Liver (tissue), 8 donors: ENCODE measurements at regions not wholly inside any gene's neighbourhood (a gene's known extent, or its start where the extent isn't known, plus 50 kb on each side); places are given as distances from the start of the nearest gene placed in this dataset.

Experiments used
- DNase-seq: peaks from one replicate; pipeline ENCODE4 v3.0.0-alpha.2; 2017; ENCODE audit warnings: low spot score
- H3K27ac ChIP-seq, 2 donors: one replicate each; pipeline ENCODE4 v1.7.0; 2013; ENCODE audit warnings: inconsistent platforms in 2 of 2, low read length in 2 of 2, control low read depth in 1 of 2, low read depth in 1 of 2, mild to moderate bottlenecking in 1 of 2
- H3K27me3 ChIP-seq, 4 donors: one replicate each; pipeline versions ENCODE4 v1.6.1 to v1.7.0; 2013; ENCODE audit warnings: low read length in 3 of 4, inconsistent platforms in 1 of 4, mild to moderate bottlenecking in 1 of 4, moderate library complexity in 1 of 4; ENCODE audit not compliant: control insufficient read depth in 4 of 4, insufficient read depth in 4 of 4
- H3K36me3 ChIP-seq, 4 donors: one replicate each; pipeline versions ENCODE4 v1.6.1 to v1.7.0; 2013; ENCODE audit warnings: low read length in 3 of 4, mild to moderate bottlenecking in 3 of 4, low read depth in 1 of 4, moderate library complexity in 1 of 4; ENCODE audit not compliant: control insufficient read depth in 4 of 4, insufficient read depth in 3 of 4
- H3K4me1 ChIP-seq, 4 donors: one replicate each; pipeline versions ENCODE4 v1.6.1 to v1.7.0; 2013; ENCODE audit warnings: low read length in 3 of 4, mild to moderate bottlenecking in 3 of 4, moderate library complexity in 1 of 4; ENCODE audit not compliant: control insufficient read depth in 4 of 4, insufficient read depth in 4 of 4
- H3K4me3 ChIP-seq, 3 donors: one replicate each; pipeline versions ENCODE4 v1.6.1 to v1.7.0; 2013; ENCODE audit warnings: low read length in 3 of 3, control low read depth in 1 of 3, low read depth in 1 of 3, mild to moderate bottlenecking in 1 of 3
- H3K9ac ChIP-seq, 2 donors: one replicate each; pipeline ENCODE4 v1.7.0; 2013; ENCODE audit warnings: low read length in 2 of 2, mild to moderate bottlenecking in 2 of 2, moderate library complexity in 2 of 2, control low read depth in 1 of 2, low read depth in 1 of 2
- H3K9me3 ChIP-seq, 4 donors: one replicate each; pipeline versions ENCODE4 v1.6.1 to v1.7.0; 2013; ENCODE audit warnings: low read length in 3 of 4; ENCODE audit not compliant: control insufficient read depth in 4 of 4
- FOXA2 ChIP-seq: IDR thresholded peaks from 2 replicates; pipeline ENCODE4 v1.6.1; 2016; ENCODE audit warnings: antibody characterized with exemption
- GABPA ChIP-seq, 2 donors: IDR thresholded peaks in 1 of 2; conservative IDR thresholded peaks in 1 of 2; 2 replicates each; pipeline ENCODE4 v1.6.1; 2016; ENCODE audit warnings: antibody characterized with exemption in 2 of 2, mild to moderate bottlenecking in 1 of 2, moderate library complexity in 1 of 2
- HNF4G ChIP-seq: IDR thresholded peaks from 2 replicates; pipeline ENCODE4 v1.6.1; 2016; ENCODE audit warnings: antibody characterized with exemption
- JUND ChIP-seq, 2 donors: IDR thresholded peaks; 2 replicates each; pipeline ENCODE4 v1.6.1; 2016; ENCODE audit warnings: antibody characterized with exemption in 2 of 2
- RAD21 ChIP-seq, 2 donors: IDR thresholded peaks; 2 replicates each; pipeline ENCODE4 v1.6.1; 2016; ENCODE audit warnings: antibody characterized with exemption in 2 of 2, mild to moderate bottlenecking in 2 of 2
- RXRA ChIP-seq, 2 donors: IDR thresholded peaks; 2 replicates each; pipeline ENCODE4 v1.6.1; 2017 to 2018; ENCODE audit warnings: antibody characterized with exemption in 2 of 2, mild to moderate bottlenecking in 1 of 2
- WGBS: extraction: QIAGEN DNeasy Blood & Tissue Kit; methylation state at CpG from one replicate; pipeline ENCODE4 v1.1.7; 2013; 5-methylcytosine and 5-hydroxymethylcytosine counted together
- TF ChIP-seq, protein P1 (sequence below): fragments of 150-350 bp; IDR thresholded peaks from 2 replicates; pipeline ENCODE4 v1.5.1; 2017; ENCODE audit warnings: improper control_type of control experiment, low read depth, low read length; ENCODE audit not compliant: missing input control
- TF ChIP-seq, protein P2 (sequence below): IDR thresholded peaks from 2 replicates; pipeline ENCODE4 v1.6.1; 2016; ENCODE audit warnings: antibody characterized with exemption
- TF ChIP-seq, protein P3 (sequence below): IDR thresholded peaks from 2 replicates; pipeline ENCODE4 v1.6.1; 2016; ENCODE audit warnings: antibody characterized with exemption
- TF ChIP-seq, protein P4 (sequence below): IDR thresholded peaks from 2 replicates; pipeline ENCODE4 v1.6.1; 2016; ENCODE audit warnings: antibody characterized with exemption, mild to moderate bottlenecking
- donor health status: healthy.
- donor health status: healthy.
- donor health status: healthy.
- donor health status: healthy.
- donor health status: healthy.

DNA sequence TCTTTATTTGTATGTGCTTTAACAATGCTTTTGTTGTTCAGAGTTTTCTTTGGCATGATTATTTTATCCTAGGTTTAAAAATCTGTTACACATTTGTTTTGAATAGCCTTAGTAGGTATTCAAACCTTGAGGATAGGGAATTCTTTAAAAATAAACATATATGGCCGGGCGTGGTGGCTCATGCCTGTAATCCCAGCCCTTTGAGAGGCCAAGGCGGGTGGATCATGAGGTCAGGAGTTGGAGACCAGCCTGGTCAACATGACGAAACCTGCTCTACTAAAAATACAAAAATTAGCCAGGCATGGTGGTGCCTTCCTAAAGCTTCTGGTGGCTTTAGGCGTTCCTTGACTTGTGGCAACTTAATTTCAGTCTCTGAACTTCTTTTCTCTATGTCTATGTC, 743.3 kb upstream of the EPHA6 start (continued):
- TF ChIP-seq, protein P1, sequence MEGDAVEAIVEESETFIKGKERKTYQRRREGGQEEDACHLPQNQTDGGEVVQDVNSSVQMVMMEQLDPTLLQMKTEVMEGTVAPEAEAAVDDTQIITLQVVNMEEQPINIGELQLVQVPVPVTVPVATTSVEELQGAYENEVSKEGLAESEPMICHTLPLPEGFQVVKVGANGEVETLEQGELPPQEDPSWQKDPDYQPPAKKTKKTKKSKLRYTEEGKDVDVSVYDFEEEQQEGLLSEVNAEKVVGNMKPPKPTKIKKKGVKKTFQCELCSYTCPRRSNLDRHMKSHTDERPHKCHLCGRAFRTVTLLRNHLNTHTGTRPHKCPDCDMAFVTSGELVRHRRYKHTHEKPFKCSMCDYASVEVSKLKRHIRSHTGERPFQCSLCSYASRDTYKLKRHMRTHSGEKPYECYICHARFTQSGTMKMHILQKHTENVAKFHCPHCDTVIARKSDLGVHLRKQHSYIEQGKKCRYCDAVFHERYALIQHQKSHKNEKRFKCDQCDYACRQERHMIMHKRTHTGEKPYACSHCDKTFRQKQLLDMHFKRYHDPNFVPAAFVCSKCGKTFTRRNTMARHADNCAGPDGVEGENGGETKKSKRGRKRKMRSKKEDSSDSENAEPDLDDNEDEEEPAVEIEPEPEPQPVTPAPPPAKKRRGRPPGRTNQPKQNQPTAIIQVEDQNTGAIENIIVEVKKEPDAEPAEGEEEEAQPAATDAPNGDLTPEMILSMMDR, result no peak

DNA sequence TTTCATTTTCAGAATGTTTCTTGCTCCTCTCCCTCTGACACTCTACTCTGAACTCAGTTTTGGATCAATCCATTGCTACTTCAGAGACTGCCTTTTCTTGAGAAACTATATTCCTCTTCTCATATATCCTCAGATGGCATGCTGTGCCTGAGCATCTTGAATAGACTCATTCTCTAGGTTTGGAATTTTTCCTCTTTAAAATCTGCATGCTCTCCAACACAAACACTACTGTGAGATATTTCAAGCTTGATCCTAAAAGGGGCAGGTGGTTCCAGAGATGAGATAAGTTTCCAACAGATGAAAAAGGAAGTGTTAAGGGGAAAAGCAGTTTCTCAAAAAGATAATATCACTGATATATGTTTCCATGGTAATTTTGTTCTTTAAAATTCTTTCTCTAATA, 742.2 kb upstream of the EPHA6 start:
- Histone ChIP-seq H3K27me3 (no peaks in the 10 kb centered on the region), H3K27ac (no peak overlapping the region), H3K9ac (no peak overlapping the region), H3K9me3 (peaks cover 0 to 3% (median 1%) of the 10 kb centered on the region in 4 donors), H3K36me3 (no peaks in the 10 kb centered on the region), H3K4me1 (no peaks in the 10 kb centered on the region), H3K4me3 (no peak overlapping the region)
- no peak for DNase-seq
- TF ChIP-seq HNF4G, result no peak
- no peak for TF ChIP-seq JUND (IDR thresholded peaks at IDR 0.05)
- no peak for TF ChIP-seq GABPA (IDR thresholded peaks at IDR 0.05 in 1 of 2, conservative IDR thresholded peaks at IDR 0.05 in 1 of 2)
- no peak for TF ChIP-seq RXRA (IDR thresholded peaks at IDR 0.05)
- TF ChIP-seq, protein P2, sequence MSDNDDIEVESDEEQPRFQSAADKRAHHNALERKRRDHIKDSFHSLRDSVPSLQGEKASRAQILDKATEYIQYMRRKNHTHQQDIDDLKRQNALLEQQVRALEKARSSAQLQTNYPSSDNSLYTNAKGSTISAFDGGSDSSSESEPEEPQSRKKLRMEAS, result no peak
- TF ChIP-seq, protein P3, sequence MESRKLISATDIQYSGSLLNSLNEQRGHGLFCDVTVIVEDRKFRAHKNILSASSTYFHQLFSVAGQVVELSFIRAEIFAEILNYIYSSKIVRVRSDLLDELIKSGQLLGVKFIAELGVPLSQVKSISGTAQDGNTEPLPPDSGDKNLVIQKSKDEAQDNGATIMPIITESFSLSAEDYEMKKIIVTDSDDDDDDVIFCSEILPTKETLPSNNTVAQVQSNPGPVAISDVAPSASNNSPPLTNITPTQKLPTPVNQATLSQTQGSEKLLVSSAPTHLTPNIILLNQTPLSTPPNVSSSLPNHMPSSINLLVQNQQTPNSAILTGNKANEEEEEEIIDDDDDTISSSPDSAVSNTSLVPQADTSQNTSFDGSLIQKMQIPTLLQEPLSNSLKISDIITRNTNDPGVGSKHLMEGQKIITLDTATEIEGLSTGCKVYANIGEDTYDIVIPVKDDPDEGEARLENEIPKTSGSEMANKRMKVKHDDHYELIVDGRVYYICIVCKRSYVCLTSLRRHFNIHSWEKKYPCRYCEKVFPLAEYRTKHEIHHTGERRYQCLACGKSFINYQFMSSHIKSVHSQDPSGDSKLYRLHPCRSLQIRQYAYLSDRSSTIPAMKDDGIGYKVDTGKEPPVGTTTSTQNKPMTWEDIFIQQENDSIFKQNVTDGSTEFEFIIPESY, result no peak

DNA sequence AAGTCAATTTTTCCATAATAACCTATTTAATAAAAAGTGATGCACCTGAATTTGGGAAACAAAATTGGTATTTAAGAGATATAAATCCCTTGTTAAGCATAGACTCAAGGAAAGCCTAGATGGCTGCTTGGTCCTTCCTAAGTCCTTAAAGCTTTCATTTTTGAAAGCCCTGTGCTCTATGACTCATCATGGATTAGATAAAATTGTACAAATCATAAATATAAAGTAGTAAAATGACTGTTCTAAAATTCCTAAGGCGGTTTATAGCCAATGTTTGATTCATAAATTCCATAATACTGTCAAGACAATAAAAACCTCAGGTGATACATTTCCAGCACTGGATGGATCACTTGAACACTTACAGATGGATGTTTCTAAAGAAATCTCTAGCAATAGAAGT, 730.8 kb upstream of the EPHA6 start:
- WGBS, result 59% methylated on average over 1 of the region's 1 CpG
- no peak overlapping the region for H3K27ac ChIP-seq
- no peaks in the 10 kb centered on the region for H3K36me3 ChIP-seq
- no peak overlapping the region for H3K4me3 ChIP-seq
- no peaks in the 10 kb centered on the region for H3K27me3 ChIP-seq
- DNase-seq, result no peak
- H3K4me1 ChIP-seq, result no peaks in the 10 kb centered on the region
- no peak overlapping the region for H3K9ac ChIP-seq
- TF ChIP-seq JUND (IDR thresholded peaks at IDR 0.05) (no peak), FOXA2 (no peak), RAD21 (IDR thresholded peaks at IDR 0.05) (no peak)
- TF ChIP-seq, protein P4, sequence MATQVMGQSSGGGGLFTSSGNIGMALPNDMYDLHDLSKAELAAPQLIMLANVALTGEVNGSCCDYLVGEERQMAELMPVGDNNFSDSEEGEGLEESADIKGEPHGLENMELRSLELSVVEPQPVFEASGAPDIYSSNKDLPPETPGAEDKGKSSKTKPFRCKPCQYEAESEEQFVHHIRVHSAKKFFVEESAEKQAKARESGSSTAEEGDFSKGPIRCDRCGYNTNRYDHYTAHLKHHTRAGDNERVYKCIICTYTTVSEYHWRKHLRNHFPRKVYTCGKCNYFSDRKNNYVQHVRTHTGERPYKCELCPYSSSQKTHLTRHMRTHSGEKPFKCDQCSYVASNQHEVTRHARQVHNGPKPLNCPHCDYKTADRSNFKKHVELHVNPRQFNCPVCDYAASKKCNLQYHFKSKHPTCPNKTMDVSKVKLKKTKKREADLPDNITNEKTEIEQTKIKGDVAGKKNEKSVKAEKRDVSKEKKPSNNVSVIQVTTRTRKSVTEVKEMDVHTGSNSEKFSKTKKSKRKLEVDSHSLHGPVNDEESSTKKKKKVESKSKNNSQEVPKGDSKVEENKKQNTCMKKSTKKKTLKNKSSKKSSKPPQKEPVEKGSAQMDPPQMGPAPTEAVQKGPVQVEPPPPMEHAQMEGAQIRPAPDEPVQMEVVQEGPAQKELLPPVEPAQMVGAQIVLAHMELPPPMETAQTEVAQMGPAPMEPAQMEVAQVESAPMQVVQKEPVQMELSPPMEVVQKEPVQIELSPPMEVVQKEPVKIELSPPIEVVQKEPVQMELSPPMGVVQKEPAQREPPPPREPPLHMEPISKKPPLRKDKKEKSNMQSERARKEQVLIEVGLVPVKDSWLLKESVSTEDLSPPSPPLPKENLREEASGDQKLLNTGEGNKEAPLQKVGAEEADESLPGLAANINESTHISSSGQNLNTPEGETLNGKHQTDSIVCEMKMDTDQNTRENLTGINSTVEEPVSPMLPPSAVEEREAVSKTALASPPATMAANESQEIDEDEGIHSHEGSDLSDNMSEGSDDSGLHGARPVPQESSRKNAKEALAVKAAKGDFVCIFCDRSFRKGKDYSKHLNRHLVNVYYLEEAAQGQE, result no peak
- TF ChIP-seq, protein P1, result no peak
- no peaks in the 10 kb centered on the region for H3K9me3 ChIP-seq
